GM19395 (cell line): ENCODE measurements at regions not wholly inside any gene's neighbourhood (a gene's known extent, or its start where the extent isn't known, plus 50 kb on each side); places are given as distances from the start of the nearest gene placed in this dataset.

ENCODE experiments used
- ATAC-seq: cut with Tn5 transposase; IDR thresholded peaks from one replicate; pipeline ENCODE4 v1.9.1; 2021; ENCODE audit warnings: mild to moderate bottlenecking, moderate library complexity; ENCODE audit not compliant: unreplicated experiment

DNA sequence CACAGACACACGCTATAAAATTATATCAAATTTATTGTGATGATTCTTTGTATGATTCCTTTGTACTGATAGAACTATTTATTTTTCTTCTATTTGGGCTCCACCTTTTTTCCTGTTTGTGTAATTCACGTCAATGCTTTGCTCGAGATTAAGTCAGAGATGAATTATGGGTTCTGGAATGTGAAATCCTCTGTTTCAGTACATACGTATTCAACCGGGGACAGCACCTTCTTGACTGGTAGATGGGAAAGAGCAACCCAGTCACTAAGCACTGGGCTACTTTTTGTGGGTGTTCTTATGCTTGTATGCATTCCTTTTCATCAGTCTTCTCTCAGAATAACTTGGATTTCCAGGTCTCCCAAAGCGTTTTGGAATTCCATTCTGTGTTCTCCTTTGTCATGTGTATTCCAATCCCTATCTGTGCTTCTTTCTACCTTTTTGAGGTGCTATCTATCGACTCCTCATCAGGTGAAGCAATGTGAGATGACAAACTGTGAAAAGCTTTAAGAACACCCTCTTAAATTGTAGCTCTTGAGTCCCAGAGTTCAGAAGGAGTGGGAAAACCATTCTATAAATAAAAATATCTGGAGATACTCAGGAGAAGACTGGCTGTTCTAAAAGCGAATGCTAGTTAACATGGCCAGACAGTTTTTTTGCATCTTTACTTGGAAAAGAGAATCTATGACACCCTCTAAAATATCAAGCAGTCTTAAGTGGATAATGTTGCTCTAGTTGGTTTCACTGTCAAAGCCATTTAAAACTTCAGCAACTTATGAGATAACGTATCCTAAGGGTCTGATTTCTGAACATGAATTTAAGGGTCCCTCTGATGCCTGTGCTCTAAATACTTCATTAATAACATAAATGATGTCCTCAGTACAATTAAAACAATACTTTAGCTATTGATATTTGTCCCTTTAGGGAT is 197.7 kb upstream of the PREP start:
- no peak for ATAC-seq

DNA sequence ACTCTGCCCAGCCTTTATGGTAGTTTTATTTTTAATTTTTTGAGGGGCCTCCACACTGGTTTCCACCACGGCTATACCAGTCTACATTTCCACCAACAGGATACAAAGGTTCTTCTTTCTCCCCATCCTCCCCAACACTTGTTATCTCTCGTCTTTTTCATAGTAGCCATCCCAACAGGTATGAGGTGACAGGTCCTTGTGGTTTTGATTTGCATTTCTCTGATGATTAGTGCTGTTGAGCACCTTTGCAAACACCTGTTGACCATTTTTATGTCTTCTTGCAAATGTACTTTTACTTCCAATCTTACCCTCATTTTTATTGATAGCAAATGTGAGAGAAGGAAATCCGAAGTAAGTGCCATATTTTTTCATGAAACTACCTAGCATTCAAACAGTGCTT is 195.4 kb upstream of the PREP start:
- ATAC-seq, result no peak

- no peak for ATAC-seq
Observed at GRCh38 chr6:105596284-105596755, 193.4 kb upstream of the PREP start.

DNA sequence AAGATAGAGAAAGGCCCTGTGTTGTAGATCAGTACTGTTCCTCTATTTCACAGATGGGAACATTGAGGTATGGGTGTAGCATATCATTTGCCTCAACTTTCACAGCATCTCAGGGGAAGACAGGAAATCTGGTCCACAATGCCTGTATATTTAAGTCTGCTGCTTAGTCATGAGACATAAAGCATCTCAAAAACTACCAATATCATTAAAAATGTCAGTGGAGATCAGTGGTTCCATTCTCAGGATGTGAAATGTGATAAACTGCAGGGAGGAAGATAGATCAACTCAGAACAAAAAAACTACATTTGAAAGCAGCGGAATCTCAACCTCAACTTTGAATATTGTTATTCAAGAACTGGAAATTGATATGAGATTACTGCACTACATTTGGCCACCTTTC is 192.9 kb upstream of the PREP start:
- ATAC-seq, result no peak

DNA sequence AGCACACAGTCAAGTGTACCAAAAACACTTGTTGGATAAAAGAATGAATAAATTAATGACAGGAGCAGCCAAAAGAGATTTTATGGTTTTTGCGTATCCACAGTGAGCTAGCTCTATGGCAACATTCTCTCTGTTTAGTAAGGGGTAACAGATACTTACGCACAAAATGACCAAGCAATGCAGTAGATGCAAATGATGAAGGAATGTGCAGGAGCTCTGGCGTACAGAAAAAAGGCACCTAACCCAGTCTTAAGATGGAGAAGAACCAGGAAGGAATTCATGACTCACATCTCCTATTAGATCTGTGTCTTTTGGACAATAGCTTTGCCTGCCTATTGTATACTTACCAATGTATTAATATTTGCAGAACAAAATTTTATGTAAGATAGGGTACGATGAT is 191.9 kb upstream of the PREP start:
- ATAC-seq, result no peak

GRCh38 chr6:105593805-105594671 is 191.2 kb upstream of the PREP start:
- no peak for ATAC-seq

DNA sequence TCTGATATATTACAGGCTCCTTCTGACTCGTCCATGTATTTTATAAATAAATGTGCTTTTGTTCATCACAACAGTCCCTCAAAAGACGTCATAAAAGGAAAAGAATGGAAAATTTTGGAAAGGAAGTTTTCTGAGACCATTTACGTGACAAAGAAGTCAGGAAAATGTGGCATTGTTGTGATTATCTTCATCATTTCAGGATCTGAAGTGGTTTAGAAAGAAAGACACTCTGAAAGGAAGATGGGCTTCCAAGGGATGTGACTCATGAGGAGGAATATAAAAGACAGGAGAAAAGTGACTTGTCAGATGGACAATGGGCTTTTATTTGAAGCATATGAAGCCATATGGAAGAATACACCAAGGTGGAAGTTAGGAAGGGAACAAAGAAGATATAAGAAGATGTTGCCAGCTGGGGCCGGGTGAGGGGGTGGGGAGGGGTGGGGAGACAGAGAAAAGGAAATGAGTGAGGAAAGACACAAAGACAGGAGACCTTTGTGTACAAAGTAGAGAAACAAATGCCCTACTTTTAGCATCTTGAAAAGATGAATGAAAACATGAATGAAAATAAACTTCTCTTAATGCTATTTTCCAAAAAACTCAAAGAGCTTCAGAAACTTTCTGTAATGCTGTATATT is 190.3 kb upstream of the PREP start:
- no peak for ATAC-seq

GRCh38 chr6:105592329-105592728 is 189.4 kb upstream of the PREP start:
- no peak for ATAC-seq

GRCh38 chr6:105591053-105591452 is 188.2 kb upstream of the PREP start:
- ATAC-seq, result peak; percentile 96

DNA sequence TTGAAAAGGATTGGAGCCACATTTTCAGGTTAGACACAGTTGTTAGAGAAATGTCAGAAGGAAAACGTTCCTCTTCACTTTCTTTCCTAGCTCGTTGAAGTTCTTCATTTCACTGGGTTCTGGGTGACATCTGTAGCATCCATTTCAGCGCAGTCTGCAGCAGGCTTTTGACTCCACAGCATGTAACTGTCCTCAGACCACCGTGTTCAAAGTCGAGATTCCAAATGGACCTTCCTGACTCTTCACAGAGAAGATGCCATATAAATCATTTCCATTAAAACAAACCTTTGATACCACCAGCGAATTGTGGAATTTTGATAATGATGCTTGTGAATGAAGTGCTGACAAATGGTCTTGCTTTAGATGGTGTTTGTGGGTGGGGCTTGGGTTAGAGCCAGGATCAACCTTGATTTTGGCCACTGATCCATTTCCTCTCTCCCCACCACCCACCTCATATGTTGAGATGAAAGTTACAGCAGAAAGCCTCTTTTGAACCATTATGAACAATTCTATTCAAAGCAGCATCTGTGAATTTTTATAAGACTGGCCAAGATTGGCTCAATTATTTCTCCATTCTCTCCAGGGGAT is 185.3 kb upstream of the PREP start:
- no peak for ATAC-seq

GRCh38 chr6:105587349-105588122 is 184.7 kb upstream of the PREP start:
- no peak for ATAC-seq

GRCh38 chr6:105578179-105578707 is 175.4 kb upstream of the PREP start:
- ATAC-seq, result no peak

- no peak for ATAC-seq
Observed at GRCh38 chr6:105573556-105573955, 170.7 kb upstream of the PREP start.

DNA sequence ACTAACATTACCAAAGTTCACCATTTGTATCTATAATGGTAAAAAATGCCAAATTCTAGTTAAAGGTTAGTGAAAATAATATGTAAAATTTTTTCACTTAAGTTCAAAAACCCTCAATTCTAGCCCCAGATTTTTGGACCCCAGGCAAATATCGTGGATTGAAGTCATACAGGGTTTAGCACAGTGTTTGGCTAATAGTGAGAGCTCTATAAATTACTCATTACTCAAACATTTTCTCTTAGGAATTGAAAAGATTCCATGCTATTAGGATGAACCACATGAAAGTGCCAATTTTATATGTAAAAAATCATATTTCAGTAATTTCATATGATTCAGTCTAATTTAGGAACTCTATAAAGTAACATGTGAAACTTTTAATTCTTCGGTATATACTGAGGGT is 170.3 kb upstream of the PREP start:
- ATAC-seq, result no peak

- no peak for ATAC-seq
Observed at GRCh38 chr6:105570416-105570815, 167.5 kb upstream of the PREP start.

GRCh38 chr6:105569706-105570105 is 166.8 kb upstream of the PREP start:
- no peak for ATAC-seq

GRCh38 chr6:105568751-105569150 is 165.9 kb upstream of the PREP start:
- ATAC-seq, result no peak

GRCh38 chr6:105568142-105568541 is 165.3 kb upstream of the PREP start:
- ATAC-seq, result no peak

DNA sequence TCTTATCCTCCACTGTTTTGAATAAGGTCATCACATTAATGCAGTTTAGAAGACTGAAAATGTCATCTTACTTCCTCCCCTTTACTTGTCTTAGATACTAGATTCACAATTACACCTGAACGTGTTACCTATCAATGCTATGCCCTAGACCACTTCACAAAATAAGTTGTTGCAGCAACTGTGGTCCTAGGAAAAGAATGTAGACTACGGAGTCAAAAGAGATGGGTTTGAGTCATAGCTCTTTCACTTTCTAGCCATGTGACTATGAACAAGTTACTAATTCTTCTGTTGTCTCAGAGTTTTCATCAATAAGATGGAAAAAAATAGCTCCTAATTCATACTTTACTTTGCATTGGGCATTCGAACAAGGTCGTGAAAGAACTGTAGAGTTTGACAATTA is 164.3 kb upstream of the PREP start:
- no peak for ATAC-seq

- no peak for ATAC-seq
Observed at GRCh38 chr6:105566503-105566902, 163.6 kb upstream of the PREP start.
